GM18502 (cell line): ENCODE measurements at regions not wholly inside any gene's neighbourhood (a gene's known extent, or its start where the extent isn't known, plus 50 kb on each side); places are given as distances from the start of the nearest gene placed in this dataset.
"Not testable (repeated sequence)": the region's sequence is repeated elsewhere in the genome, so short reads cannot be mapped to it uniquely, and the experiment has no call there.

Source experiments
- ATAC-seq: cut with Tn5 transposase; IDR thresholded peaks from one replicate; pipeline ENCODE4 v1.9.1; 2021; ENCODE audit warnings: mild to moderate bottlenecking; ENCODE audit not compliant: unreplicated experiment, poor library complexity

DNA sequence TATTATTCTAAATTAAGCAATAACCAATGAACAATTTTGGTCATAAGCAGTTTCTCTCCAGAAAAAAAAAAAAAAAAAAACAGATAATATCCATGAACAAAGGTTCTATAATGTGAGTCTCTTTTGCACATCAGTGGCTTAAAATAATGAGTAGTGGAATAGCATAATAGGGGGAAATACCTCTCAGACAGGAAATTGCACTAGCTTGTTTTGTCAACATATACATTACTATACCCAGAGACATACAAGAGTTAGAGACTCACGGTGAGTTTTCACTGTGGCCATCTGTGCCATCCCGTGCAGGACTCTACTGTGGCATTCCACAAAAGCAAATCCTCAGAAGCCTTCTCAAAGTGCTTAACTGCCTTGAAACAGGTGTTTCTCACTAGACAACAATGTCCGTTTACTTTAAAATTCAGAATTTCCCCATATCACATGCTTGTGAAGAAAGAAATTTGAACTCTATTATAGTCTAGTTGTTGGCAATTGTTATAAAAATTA, 697.9 kb downstream of the USP25 start:
- no peak for ATAC-seq

DNA sequence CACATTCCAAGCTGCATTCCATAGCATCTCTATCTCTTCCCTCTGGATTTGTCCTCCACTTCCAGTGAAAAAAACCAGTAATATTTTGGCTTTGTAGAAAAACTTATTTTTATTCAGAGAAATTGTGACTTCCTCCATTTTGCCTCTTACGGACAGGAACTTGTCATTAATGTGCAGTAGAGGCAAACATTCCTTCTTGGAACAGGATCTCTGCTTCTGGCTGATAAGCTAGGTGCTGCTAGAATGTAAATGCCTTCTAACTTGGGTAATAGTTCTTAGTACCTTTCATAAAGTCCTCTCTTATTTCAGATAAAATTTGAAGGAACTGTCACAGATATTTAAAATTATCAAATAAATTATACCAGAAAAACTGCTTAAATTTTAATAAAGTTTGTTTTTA, 707.8 kb downstream of the USP25 start:
- no peak for ATAC-seq

DNA sequence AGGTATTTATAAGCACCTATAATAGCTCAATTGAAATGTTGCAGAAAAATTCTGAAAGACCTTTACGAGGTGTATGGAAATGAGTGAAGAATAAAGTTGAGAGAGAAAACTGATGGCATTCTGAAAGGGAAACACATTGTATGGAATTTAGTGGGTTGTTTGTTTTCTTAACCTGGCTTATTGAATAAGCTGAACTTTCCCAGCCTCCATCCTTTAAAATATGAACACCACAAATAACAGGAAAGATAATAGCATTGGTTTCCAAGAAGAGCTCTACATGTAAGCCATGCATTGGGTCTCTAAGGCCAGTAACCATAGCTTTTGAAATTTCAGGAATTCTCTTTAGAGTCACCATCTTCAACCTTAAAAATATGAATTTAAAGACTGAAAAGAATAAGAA, 709.0 kb downstream of the USP25 start:
- ATAC-seq, result no peak

DNA sequence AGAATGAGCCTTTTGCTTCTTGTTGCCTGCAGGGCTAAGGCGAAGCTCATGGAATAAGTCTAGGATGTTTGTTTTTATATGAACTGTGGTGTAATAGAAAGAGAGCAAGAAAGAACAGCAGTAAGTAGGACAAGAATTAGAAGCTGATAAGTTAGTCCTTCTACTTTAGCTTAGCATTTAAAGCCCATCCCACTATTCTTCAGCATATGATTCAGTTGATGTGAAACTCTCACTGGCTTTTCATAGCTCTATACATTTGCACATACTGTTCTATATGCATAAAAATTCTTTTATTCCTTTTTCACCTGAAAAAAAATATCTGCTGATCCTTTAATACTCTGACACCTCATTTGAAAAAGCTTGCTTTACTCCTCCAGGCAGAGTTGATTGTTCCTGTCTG, 712.0 kb downstream of the USP25 start:
- ATAC-seq, result no peak

DNA sequence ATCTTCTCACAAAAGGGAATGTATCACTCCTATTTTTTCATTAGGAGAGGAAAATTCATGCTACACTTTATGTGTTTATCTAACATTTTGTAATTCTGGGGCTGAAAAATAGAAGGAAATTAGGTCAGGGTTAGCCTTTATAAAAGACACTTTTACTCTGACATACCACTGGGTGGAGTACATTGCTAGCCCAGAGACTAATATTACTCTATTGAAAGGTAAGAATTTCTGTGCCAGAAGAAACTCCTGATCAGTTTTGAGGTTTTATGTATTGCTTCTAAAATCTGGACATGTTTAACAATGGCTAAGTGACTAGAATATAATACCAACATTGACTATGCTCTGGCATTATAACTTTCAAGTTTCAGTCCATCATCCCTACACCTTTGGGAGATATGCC, 724.6 kb downstream of the USP25 start:
- no peak for ATAC-seq

DNA sequence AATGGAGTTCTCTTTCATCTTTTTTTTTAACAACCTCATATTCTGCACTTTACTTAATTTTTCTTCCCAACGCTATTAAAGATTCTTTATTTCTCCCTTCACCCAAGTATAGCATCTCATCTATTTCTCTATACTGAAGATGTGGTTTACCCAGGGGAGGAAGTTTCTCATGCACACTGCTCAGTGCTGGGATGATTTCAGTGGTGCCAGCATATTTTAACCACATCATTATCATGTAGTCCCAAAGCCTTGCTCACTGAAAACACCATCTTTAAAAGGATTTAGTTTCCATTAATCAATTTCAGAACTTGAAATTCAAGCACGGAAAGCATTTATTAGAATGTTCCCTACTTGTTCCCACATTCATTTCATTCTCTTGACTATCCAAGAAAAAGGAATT, 725.7 kb downstream of the USP25 start:
- no peak for ATAC-seq

DNA sequence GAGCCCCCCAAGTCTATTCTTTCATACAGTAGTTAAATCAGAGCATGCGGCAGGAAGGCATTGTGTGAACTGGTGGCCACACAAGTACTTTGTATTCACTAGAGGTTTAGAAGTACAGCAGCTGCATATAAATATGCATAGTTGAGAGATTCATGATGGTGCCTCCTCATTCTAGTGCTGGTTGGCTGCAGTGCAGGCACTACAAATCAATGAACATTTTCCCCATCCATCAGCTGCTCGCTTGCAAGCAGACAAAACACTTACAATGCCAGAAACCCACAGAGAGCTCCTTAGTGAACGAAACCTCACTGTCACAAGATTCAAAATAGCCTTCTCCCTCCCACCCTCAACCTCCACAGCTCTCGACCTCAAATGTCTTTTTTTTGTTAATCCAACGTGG, 726.2 kb downstream of the USP25 start:
- ATAC-seq, result no peak

DNA sequence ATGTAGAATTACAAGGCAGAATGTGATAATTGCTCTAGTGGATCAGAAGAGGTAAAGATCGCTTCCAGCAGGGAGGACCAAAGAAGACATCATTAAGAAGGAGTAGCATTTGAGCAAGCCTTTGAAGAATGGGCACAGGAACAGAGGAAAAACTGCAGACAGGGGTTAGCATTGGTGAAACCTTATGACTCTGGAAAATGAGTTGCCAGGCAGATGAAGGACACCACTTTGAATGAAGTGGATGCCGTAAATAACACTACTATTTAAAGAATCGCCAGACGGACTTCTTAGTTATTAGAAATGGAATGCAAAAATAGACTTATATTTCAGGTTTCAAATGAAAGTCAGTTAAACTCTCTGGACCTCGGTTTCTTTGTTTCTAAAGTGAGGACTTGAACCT, 727.7 kb downstream of the USP25 start:
- ATAC-seq, result no peak

DNA sequence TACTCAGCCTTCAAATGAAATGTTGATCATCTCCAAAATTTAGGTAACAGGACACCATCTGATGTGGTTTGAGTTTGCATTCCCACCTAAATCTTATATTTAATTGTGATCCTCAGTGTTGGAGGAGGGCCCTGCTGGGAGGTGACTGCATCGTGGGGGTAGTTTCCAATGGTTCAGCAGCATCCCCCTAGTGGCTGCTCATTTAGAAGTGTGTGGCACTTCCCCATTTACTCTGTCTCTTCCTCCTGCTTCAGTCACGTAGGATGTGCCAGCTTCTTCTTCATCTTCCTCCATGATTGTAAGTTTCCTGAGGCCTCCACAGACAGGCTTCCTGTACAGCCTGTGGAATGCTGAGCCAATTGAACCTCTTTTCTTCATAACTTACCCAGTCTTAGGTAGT, 731.2 kb downstream of the USP25 start:
- no peak for ATAC-seq

DNA sequence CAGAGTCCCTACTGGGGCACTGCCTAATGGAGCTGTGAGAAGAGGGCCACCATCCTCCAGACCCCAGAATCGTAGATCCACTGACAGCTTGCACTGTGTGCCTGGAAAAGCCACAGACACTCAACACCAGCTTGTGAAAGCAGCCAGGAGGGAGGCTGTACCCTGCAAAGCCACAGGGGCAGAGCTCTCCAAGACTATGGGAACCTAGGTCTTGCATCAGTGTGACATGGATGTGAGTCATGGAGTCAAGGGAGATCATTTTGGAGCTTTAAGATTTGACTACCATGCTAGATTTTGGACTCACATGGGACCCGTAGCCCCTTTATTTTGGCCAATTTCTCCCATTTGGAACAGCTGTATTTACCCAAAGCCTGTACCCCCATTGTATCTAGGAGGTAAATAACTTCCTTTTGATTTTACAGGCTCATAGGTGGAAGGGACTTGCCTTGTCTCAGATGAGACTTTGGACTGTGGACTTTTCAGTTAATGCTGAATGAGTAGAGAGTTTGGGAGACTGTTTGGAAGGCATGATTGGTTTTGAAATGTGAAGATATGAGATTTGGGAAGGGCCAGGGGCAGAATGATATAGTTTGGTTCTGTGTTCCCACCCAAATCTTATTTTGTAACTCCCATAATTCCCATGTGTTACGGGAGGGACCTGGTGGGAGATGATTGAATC, 734.6 kb downstream of the USP25 start:
- ATAC-seq, result not testable (repeated sequence)

DNA sequence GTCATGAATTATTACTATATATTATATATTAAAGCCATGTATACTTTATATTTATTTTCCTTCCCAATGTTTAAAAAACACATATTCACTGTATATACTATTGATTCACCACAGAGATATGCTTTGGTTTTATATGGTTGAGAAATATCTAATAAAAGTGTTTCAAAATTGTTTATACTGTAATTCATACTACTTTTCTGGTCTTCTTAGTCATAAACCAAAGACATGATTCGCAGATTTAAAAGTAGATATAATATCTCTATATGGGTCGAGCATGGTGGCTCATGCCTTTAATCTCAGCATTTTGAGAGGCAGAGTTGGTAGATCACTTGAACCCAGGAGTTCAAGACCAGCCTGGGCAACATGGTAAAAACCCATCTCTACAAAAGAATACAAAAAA, 738.4 kb downstream of the USP25 start:
- no peak for ATAC-seq

DNA sequence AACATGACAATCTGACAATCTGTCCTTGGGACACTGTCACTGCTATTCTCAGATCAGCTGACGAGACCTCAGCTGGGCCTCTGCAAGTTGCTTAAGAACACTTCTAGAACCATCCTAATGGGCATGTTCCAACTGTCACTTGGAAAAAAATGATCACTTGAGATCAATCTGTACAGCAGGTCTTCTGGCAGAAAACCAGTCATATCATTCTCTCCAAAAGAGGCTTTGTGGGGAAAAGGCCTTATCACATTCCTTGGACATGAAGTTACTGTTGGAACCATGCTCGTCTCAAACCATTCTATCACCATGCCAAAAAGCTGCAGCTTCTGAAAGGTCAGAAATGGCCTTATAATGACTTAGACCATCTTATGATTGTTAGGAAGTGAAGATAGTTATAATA, 744.2 kb downstream of the USP25 start:
- no peak for ATAC-seq

DNA sequence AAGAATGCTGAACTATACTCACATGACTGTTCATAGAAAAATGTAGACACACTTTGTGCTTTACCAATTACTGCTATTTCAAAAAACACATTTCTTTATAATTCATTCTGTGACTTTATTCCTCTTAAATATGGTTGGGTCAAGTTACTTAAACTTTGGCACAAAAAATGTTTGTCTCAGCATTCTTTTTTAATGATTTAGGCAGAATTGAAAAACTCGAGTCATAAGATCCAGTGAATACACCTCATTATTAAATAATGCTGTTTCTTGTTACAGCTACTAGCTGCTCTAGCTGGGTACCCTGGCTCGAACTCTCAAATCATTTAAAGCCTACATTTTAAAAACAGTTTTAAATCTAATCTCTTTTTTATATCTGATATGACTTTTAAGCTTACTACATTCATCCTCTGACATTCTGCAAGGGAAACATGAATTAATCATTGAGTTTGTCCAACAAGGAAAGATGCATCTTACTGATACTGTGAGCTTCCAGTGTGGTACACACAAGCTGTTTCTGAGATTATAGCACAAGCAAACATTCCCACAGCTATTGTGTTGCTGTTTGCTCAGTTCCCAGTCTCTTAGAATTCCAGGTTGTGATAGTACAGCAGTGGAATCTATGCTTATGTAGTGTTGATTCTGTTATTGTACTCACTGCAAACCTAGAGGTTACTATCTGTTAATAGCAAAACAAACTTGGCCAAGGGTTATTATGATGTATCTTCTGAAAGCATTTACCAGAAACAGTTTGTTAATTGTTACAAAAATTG, 746.5 kb downstream of the USP25 start:
- no peak for ATAC-seq

DNA sequence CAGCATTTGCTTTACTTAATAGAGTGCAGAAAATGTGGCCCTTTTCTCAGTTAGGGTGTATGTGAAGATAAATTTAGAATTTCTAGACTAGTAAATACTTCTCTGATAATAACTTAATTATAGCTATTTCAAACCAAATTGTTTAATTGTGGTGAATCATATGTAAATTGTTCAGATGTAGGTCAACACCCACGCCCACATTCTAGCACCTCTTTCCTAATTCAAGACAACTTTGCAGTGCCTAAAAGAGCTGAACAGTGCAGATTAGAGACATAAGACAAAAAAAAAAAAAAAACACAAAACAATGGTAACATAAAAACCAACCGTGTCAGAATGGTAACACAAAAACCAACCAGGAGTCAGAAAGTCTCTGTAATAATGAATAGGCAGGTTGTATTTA, 758.3 kb downstream of the USP25 start:
- ATAC-seq, result no peak

DNA sequence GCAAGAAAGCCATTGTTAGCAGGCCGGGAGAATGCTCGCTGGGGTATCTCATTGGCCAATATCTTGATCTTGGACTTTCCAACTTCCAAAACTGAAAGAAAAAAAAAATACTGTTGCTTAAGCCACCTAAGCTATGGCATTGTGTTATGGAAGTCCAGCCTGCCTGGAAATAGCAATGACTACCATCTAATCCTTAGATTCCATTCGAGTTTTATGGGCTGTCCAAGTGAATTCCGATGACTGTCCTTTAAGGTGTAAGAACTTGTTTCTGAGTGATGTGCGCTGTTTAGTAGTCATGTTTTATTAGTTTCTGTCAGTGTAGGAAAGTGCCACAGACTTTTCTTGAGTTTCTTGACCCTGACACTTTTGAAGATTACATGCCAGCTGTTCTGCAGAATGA, 762.6 kb downstream of the USP25 start:
- no peak for ATAC-seq

DNA sequence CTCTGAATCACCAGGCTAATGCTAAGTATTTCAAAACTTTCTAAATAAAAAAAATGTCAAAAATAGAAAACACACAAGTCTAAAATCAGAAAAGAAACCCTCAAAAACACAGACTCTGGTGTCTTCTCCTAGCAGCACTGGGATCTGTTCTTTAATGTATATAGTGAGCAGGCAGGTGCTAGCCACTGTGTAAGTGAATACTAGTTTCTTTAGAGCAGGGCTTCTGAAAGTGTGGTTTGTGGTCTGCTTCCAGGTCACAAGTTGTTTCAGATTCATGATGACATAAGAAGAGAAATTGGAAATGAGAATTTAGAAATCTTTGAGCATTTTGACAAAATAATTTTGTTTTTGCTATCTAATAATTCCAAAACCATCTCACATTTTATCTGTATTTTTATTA, 763.1 kb downstream of the USP25 start:
- no peak for ATAC-seq

DNA sequence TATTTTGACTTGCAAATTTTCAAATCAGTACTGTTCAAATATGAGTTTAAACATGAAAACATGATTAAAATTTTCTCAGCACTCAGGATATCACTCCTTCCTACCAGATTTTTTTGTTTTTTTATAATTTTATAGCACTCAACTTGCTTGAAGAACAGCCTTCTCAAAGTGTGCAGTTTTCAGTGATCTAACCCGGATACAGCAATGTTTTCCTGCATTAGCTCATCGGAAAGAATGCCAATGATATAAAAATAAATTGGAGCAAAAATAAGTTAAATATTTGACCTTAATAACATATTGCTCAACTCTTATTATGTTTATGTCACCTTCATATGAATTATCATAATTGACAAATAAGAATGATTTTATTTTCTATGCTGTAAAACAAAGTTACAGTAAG, 766.8 kb downstream of the USP25 start:
- ATAC-seq, result no peak

DNA sequence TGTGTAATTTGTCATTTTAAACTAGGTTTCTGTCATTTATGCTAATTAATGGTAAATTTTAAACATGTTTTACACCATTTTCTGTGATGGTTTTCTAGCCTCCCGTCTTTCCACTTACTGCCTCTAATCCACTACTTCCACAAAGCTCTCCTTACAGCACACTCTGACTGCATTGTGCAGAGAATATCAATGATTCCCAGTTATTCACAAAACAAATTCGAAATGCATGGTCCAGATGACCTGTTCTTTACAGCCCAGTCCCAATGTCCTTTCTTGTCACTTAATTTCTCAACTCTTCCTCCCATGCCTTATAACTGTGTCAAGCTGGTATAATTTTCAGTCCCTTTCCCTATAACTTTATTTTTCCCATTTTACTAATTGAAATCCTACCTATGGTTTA, 770.5 kb downstream of the USP25 start:
- ATAC-seq, result no peak

DNA sequence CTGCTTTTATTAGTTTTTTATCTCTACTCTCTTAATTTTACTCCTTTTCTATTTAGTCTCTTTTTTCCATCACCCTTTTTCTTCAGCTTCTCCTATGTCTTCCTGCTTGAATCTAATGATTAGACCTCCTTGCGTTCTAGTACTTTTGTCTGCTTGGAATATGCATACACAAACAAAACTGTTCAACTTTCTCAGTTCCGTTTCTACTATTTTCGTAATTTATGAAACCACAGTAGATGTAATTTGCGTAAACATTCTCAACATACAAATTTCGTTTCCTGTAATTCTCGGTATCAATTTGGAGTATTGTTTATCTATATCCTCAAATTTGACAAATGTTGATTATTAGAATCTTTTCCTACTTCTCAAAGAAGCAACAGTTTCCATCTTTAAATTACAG, 772.5 kb downstream of the USP25 start:
- ATAC-seq, result no peak

DNA sequence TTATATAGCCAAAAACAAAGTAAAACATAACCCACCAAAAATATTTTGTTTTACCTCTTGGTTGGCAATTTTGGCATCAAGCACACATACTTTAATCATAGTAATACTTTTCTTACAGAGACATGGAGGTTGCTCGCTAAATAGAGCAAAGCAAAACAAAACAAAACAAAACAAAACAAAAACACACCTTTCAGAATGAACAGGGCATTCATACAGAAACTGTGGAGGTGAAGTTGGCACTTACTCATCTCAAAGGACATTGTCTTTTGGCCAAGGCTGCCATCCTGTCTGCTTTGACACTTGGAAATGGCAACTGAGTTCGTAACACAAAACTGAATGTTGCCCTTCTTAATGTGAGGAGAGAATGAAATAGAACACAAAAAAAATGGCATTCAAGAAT, 773.1 kb downstream of the USP25 start:
- ATAC-seq, result no peak

DNA sequence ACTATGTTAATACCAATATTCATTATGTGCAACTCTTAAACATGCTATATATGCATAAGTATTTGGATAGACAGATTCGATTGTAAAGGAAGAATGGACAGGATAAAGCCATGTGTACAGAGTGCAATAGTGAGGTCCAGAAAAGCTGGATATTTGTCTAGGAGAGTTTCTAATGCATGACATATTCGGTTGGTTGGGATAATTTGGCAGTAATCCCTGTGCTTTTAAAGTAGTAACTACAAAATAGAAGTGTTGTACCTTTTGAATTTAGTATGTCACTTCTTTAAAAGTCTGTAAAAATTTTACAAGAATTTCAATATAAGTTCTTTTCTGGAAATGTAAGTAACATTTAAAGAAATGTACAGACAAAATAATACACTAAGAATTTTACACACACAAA, 774.5 kb downstream of the USP25 start:
- ATAC-seq, result no peak

DNA sequence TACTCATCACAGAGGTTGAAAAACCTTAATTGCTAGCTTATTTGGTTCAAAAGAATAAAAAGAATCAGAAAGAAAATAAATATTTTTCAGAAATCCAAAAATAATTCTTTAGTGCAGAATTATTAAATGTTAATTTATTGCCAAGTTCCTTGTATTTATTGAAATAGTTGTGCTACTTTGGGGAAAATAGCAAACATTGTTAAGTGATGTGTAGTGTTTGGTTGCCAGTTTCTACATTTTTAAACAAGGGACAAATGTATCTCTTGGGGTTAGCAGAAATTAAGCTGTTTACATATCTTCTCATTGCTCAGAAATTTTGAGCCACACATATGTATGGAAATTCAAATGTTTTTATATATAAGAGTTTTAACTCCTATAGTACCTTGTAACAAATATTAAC, 775.0 kb downstream of the USP25 start:
- no peak for ATAC-seq
